ENCODE measurements at regions not wholly inside any gene's neighbourhood (a gene's known extent, or its start where the extent isn't known, plus 50 kb on each side); places are given as distances from the start of the nearest gene placed in this dataset.

DNA sequence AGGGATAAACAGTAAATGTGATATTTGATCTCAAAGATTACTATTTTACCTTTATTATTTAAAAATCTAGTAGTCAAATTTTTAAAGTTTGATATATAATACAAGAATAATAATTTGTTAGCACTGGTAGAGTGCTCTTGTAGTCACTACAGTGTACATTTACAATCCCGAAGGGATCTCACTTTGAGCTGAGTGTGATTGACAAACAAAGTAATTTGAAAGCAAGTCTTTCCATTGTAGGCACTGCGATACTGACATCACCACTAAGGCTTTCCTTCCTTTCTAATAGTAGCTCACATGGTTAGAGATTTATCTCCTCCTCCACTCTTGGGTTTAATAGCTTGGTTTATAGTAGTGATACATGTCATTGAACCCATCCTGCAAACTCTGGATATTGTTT, 280.6 kb downstream of the PARM1 start:
- TF ChIP-seq FOXP2 (optimal IDR thresholded peaks at IDR 0.05; ENCODE audit: borderline replicate concordance, extremely low read depth, extremely low read length, insufficient read depth) (no peak), SIN3A (IDR thresholded peaks at IDR 0.05; ENCODE audit: borderline replicate concordance, insufficient read depth, low read length) (no peak), POLR2AphosphoS5 (IDR thresholded peaks at IDR 0.05; ENCODE audit: low read depth, low read length) (no peak), TAF1 (IDR thresholded peaks at IDR 0.05; ENCODE audit: borderline replicate concordance, insufficient read depth, low read length) (no peak)
- TF ChIP-seq, protein P1, sequence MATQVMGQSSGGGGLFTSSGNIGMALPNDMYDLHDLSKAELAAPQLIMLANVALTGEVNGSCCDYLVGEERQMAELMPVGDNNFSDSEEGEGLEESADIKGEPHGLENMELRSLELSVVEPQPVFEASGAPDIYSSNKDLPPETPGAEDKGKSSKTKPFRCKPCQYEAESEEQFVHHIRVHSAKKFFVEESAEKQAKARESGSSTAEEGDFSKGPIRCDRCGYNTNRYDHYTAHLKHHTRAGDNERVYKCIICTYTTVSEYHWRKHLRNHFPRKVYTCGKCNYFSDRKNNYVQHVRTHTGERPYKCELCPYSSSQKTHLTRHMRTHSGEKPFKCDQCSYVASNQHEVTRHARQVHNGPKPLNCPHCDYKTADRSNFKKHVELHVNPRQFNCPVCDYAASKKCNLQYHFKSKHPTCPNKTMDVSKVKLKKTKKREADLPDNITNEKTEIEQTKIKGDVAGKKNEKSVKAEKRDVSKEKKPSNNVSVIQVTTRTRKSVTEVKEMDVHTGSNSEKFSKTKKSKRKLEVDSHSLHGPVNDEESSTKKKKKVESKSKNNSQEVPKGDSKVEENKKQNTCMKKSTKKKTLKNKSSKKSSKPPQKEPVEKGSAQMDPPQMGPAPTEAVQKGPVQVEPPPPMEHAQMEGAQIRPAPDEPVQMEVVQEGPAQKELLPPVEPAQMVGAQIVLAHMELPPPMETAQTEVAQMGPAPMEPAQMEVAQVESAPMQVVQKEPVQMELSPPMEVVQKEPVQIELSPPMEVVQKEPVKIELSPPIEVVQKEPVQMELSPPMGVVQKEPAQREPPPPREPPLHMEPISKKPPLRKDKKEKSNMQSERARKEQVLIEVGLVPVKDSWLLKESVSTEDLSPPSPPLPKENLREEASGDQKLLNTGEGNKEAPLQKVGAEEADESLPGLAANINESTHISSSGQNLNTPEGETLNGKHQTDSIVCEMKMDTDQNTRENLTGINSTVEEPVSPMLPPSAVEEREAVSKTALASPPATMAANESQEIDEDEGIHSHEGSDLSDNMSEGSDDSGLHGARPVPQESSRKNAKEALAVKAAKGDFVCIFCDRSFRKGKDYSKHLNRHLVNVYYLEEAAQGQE (IDR thresholded peaks at IDR 0.05; ENCODE audit: insufficient read depth in 1 of 2, low read depth in 2 of 2, low read length in 2 of 2), result no peak

DNA sequence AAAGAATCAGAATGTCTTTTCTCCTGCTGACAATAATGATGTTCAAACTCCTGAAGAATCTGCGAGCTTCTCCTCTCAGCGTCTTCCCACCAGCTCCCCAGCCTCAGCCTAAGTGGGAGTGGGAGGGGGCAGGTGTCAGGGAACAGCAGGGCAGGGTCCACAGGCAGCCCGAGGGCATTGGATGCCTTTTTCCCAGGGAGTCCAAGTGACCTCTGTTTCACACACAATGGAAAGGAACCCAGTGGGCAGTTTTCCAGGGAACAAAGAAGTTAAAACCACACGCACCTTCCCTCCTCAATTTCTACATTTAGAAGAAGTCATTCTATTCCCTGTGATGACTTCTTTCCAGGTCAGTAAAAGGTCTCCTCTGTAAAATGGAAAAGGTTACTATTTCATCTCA, 278.5 kb downstream of the PARM1 start:
- TF ChIP-seq, protein P1 (IDR thresholded peaks at IDR 0.05; ENCODE audit: insufficient read depth in 1 of 2, low read depth in 2 of 2, low read length in 2 of 2), result no peak
- TF ChIP-seq FOXP2 (optimal IDR thresholded peaks at IDR 0.05; ENCODE audit: borderline replicate concordance, extremely low read depth, extremely low read length, insufficient read depth) (no peak), POLR2AphosphoS5 (IDR thresholded peaks at IDR 0.05; ENCODE audit: low read depth, low read length) (no peak), SIN3A (IDR thresholded peaks at IDR 0.05; ENCODE audit: borderline replicate concordance, insufficient read depth, low read length) (no peak), TAF1 (IDR thresholded peaks at IDR 0.05; ENCODE audit: borderline replicate concordance, insufficient read depth, low read length) (no peak)

DNA sequence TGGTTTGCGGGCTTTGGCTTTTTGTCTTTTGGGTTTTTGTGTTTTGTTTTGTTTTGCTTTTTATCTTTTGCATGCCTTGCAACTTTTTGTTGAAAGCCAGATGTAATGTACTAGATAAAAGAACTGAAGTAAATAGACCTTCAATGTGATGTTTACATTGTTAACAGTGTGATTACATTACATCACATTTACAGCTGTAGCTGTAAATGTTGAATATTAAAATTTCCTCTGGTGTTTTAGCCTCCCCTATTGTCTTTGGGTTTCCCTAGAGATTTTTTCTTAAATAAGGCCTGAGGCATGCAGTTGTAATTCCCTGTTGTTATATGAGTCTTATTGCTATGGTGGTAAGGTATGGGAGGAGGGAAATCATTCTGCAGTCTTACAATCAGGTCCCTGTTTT, 275.0 kb downstream of the PARM1 start:
- TF ChIP-seq FOXP2 (optimal IDR thresholded peaks at IDR 0.05; ENCODE audit: borderline replicate concordance, extremely low read depth, extremely low read length, insufficient read depth) (no peak), TAF1 (IDR thresholded peaks at IDR 0.05; ENCODE audit: borderline replicate concordance, insufficient read depth, low read length) (no peak), POLR2AphosphoS5 (IDR thresholded peaks at IDR 0.05; ENCODE audit: low read depth, low read length) (no peak), SIN3A (IDR thresholded peaks at IDR 0.05; ENCODE audit: borderline replicate concordance, insufficient read depth, low read length) (no peak)
- TF ChIP-seq, protein P1 (IDR thresholded peaks at IDR 0.05; ENCODE audit: insufficient read depth in 1 of 2, low read depth in 2 of 2, low read length in 2 of 2), result no peak

DNA sequence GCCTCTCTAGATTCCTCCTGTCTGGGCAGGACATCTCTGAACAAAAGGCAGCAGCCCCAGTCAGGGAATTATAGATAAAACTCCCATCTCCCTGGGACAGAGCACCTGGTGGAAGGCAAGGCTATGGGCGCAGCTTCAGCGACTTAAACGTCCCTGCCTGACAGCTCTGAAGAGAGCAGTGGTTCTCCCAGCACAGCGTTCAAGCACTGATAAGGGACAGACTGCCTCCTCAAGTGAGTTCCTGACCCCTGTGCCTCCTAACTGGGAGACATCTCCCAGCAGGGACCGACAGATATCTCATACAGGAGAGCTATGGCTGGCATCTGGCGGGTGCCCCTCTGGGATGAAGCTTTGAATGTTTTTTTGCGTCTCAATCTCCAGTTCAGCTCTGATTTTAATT, 262.2 kb downstream of the PARM1 start:
- TF ChIP-seq FOXP2 (optimal IDR thresholded peaks at IDR 0.05; ENCODE audit: borderline replicate concordance, extremely low read depth, extremely low read length, insufficient read depth) (no peak), SIN3A (IDR thresholded peaks at IDR 0.05; ENCODE audit: borderline replicate concordance, insufficient read depth, low read length) (no peak), TAF1 (IDR thresholded peaks at IDR 0.05; ENCODE audit: borderline replicate concordance, insufficient read depth, low read length) (no peak), POLR2AphosphoS5 (IDR thresholded peaks at IDR 0.05; ENCODE audit: low read depth, low read length) (no peak)
- TF ChIP-seq, protein P1 (IDR thresholded peaks at IDR 0.05; ENCODE audit: insufficient read depth in 1 of 2, low read depth in 2 of 2, low read length in 2 of 2), result no peak

DNA sequence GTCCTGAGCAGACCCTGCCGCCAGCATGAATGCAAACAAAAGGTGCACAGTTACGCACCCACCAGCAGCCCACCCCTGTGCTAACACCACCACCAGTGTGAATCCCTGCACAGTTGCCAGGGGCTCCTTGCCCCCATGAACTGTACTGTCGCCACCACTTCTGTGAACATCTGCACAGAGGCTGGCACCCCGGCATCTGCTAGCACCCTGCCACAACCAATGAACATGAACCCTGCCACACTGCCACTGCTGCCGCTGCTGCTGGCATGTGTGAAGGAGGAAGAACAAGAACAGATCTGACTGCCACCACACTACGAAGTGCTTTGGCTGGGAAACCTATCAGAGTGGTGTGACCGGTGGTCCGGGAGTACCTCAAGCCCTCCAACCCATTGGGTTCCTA, 261.3 kb downstream of the PARM1 start:
- TF ChIP-seq, protein P1 (IDR thresholded peaks at IDR 0.05; ENCODE audit: insufficient read depth in 1 of 2, low read depth in 2 of 2, low read length in 2 of 2), result no peak

All from PFSK-1 (cell line).